AG20443 (cell line): ENCODE measurements at regions not wholly inside any gene's neighbourhood (a gene's known extent, or its start where the extent isn't known, plus 50 kb on each side); places are given as distances from the start of the nearest gene placed in this dataset.

Experiments used
- DNase-seq: peaks from one replicate; pipeline ENCODE4 v3.0.0; 2012; ENCODE audit warnings: low spot score, mixed read lengths

DNA sequence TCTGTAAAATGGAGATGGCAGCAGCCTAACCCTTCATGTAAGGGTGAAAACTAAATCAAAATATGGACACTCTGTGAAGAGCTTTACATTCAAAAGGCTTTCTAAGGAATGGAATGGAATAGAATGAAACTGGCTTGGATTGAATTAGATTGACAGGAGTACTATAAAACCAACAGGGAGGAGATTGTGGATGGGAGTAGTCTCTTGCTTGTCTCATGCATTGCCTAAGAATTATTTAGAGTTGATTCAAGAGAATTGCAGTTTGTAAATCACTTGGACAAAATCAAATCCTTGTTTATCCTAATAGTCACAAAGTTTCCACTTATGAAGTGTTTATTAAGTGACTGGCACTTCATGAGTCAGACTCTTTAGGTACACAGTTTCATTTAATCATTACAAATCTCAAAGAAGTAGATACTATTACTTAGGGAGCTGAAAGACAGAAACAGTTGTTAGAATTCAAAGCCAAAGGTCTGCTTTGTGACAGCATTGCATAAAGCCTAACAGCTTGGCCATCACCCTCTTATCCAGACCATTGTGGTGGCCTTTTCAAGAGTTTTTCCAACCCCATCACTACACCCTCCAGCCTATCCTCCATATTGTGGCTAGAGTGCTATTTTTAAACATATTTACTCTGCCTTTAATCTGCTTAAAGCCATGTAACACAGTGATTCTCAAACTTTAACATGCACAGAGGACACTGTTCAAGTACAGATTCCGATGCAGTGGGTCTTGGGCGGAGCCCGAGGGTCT, 91.9 kb upstream of the GHITM start:
- DNase-seq: no peak

DNA sequence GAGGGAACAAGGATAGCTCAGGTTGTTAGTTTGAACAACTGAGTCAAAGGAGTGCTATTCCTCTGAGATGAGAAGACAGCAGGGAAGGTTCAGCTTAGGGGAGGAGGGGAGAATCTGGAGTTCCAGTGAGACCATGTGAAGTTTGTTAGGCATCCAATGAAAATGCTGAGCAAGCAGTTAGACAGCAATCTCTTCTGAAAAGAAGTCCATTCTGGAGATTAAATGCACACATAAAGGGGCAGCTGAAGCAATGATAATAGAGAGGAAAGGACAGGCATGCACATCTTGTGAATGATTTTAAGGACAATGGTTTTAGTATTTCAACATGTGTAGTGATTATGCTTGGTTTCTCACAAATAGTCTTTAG, 89.7 kb upstream of the GHITM start:
- DNase-seq: no peak

DNA sequence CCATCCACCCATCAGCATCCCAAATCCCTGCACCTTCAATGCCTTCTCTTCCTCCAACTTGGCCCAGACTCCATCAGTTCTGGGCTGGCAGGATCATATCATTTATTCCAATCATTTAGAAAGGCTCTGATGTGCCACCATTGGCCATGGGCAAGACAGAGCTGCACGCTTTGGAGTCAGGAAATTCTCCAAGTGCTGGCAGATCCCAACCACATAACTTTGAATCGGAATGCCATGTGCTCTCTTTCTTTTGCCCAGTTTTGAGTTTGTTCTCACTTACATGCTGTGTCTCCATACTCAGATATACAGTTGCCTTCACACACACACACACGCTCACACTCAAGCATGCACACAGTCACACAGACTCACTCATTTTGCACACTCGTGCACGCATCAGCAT, 85.7 kb upstream of the GHITM start:
- DNase-seq: no peak

DNA sequence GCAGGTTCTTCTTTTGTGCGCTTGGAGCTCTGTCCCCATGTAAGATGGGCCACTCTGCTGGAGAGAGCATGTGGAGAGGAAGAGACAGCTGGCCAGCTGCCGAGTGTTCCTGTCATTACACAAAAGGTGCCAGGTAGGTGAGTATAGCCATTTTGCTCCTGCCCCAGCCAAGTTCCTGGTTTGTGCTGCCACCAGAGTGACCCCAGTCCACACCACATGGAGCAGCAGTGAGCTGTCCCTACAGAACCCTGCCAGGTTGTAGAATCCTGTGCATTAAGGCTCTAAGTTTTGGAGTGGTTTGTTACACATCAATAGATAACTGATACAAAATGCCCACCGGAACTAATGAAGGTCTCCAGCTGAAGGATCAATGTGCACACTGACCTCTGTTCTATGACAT, 84.6 kb upstream of the GHITM start:
- no peak for DNase-seq

DNA sequence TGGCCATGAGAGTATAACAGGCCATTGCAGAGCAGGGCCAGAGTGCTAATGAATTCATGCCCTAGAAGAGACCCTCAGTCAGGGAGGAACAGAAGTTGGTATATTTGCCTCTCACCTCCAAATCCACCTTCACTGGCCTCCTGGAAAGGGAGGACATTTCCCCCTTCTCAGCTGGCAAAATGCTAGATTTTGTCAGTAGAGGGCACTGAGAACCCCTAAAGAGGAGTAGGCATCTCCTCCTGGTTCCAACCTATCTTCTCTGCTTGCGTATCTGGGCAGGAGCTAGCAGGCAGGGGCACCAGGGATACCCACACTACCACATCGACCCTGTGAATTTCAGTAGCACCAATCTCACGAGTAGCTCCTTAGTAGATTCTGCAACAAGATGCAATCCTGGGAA, 79.8 kb upstream of the GHITM start:
- DNase-seq: no peak

DNA sequence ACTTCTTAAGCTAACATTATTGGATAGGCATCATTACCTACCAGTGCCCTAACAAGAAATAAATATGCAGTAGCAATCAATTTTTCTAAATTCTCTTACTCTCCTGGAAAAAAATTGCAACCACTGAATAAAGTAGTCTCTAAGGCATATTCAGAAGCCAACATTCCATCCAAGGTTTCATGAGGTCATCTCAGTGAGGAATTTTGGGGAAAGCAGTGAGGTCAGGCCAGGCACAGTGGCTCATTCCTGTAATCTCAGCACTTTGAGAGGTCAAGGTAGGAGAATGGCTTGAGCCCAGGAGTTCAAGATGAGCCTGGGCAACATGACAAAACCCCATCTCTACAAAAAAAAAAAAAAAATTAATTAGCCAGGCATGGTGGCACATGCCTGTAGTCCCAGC, 75.9 kb upstream of the GHITM start:
- no peak for DNase-seq

DNA sequence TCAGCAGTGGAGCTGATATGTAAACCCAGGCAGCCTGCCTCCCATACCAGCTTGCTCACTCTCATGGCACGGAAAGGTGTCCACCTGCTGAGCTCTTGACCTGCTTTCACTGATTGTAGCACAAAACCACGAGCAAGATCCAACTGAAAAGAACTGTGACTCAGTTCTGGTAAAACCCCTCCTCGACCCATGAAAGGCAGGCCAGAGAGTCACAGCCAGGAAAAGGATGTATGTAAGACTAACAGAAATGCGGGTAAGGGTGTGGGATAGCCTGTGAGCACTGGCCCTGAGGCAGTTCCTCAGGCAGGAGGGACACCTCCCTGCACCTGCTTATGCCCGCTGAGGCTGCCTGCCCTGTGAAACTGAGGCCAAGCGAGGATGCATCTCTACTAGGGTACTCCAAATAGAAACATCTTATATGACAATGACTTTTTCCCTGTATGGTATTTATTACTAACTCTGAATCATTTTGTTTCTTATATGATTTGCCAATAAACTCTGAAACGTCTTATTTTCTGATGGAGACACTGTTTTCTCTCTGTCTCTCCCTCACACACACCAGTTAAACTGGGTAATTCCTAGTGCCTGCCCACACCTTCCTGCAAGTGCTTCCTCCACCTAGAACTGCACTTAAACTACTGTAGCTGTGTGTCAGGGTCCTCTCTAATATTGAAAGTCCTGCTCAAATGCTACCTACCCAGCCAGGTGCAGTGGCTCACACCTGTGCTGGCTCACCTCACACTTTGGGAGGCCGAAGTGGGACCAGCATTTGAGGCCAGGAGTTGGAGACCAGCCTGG, 73.3 kb upstream of the GHITM start:
- no peak for DNase-seq

DNA sequence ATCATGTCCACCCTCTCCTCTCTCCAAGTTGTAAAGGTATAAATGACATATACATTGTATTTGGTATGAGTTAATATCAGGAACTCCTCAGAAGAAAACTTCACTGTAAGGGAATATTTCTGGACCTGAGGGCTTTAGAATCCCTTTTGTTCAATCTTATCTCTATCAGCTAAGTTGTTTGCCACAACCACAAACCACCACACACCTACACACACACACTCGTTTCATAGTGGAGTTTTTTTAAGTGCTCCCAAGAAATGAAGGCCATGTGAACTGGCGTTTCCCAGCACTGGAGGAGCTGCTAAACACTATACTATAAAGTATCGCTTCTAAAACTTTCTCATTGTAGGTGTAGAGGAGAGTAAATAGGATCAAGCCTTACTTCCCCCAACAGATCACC, 64.8 kb upstream of the GHITM start:
- DNase-seq: no peak

DNA sequence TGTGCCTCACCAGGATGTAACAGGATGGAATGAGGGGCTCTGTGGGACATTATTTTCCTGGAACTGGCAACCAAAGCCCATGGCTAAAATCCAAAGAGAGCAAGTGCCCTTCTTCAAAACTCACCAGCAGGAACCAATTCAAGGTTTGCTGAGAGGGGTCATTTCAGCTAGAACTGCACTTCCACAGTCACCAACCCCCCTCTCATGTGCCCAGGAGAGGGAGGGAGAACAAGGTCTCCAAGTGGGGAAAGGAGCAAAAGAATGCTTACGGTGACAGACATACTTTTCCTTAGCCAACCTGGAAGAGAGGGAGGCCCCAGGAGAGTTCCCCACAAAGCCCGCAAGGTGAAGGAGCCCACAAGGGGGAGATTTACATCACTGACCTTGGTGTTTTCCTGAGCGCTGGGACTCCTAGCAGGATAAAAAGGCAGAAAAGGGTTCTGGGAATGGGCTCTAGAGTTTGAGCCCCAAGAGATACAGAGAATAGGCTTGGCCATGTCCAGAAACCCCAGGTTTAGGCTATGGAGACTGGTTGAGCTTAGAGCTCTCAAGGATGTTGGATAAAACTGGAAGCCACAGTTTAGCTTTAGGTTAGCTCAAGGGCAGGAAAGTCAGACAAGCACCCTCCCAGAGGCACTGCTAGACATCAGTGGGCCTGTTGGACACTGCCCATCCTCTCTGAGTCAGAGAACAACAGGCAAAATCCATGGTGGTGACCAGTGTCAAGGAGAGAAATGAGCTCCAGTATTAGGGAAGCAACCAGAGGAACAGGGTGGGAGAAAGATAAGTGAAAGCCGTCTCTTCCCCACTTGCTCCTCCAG, 63.9 kb upstream of the GHITM start:
- DNase-seq: peak; percentile 45

DNA sequence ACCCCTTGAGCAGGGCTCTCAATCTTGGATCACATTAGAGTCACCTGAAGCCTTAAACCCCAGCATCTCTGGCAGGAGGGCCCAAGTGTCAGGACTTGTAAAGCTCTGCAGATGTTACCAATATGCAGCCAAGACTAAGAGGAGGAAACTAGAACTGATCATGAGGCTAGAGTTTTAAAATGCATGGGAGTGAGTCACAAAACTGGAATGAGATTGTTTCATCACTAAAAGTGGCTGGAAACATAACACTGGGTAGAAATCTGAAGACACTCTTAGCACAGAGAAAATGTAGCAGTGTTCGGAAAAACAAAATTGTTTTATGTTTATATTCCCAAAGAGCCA, 63.3 kb upstream of the GHITM start:
- peak; percentile 81 for DNase-seq

DNA sequence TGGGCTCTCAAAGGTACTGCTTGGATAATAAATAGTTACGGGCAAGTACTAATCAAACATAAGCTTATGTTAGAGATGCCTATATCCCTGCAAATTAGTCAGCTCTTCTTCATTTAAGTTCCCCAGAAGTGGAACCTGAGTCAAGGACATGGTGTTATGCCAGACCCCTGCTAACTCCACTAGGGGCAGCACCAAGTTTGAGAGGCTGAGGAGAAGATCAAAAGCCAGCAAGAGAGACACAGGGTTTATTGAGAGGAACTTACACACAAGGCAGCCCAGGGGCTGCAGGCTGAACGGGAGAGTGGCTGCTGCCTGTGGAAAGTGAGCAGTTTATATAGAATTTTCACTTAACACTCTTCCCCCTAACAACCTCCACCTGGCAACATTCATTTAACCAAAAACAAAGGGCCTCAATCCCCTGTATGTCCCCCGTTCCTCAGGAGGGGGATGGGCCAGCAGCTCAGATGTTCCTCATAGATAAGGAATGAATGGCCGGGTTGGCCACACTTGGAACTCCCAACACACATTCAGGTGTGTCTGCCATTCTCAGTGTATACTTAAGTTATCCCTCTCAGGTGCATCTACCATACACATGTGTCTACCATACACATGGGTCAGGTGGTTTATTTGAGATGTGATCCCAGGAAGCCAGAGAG, 62.6 kb upstream of the GHITM start:
- DNase-seq: peak; percentile 52

DNA sequence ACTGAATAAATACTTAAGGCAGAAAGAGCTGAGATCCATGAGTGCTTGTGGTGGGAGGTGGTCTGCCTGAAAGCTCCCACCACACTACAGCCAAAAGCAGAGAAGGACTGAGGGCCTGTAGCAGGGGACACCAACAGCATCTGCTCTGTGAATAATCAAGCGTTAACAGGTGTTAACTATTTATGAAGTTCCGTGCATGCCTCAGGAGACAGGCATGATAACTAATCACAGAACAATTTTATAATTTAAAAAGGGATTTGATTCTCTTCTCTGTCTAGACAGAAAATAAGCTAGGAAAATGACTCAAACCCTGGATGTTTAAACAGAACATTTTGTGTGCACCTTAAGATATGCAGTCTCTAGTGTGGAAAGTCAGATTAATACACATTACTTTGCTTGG, 61.5 kb upstream of the GHITM start:
- no peak for DNase-seq

DNA sequence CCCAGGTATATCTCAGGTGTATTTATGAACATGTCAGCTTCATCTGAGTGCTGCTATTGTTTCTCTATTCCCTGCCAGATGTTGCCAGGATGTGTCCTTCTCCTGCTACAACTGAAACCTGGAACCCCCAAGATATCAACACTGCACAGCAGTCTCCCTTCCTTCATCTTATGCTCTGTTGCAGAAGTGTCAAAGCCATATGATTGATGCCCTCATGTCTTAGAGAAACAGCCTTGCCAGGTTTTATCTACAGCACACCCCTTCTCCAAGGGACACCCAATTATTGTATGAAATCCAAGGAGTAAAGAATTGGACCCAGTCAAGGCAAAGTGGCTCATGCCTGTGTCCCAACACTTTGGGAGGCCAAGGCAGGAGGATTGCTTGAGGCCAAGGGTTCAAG, 60.5 kb upstream of the GHITM start:
- DNase-seq: no peak

DNA sequence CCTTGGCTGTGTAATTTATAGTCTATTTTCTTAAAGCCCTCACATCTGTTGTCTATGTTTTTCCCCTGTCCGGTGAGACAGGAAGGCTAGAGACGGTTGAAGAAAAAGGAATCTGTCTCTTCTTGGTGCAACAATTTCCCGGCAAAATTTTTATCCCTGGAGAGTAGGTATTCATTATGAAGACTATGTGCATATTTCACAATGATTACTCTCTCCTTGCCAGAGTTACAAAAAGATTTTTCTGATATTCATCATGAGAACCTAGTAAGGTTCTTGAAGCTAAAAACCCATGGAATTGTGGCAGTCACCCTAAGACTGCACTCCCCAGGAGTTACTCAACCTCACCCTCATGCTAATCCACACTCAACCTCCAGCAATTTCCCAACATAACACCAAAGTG, 55.0 kb upstream of the GHITM start:
- DNase-seq: no peak

DNA sequence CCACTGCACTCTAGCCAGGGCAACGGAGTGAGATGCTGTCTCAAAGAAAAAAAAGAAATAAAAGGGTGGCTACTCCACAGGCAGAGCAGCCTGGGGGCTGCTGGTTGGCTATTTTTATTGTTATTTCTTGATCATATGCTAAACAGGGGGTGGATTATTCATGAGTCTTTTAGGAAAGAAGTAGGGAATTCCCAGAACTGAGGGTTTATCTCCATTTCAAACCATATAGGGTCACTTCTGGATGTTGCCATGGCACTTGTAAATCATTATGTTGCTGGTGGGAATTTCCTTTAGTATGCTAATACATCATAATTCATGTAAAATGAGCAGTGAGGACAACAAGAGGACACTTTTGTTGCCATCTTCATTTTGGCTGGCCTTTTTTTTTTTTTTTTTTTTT, 52.1 kb upstream of the GHITM start:
- no peak for DNase-seq

DNA sequence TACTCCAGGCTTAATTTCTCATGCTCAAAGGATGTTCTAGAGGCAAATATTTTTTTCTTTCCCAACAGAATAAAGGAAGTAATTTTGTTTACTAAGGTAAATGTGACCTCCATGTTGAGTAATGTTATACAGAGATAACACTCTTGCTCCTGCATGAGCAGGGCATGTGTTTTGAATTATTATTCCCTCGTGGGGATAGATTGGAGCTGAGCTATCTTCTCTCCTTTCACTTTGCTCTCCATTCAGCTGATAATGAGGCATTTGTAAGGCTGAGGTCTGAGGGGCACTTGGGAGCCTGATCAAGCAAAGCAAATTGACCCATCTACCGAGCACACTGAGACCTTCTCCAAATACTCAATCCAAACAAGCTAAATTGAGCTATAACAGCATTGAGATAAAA, 50.7 kb upstream of the GHITM start:
- no peak for DNase-seq

DNA sequence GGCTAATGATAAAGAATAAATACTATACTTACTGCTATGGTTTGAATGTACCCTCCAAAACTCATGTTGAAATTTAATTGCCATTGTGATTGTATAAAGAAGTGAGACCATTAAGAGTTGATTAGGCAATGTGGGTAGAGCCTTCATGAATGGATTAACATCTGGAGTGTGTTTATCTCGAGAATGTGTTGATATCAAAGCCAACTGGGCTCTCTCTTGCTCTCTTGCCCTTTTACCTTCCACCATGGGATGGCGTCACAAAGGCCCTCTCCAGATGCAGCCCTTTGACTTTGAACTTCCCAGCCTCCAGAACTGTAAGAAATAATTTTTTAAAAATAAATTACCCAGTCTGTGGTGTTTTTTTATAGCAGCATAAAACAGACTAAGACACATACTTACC, 50.1 kb upstream of the GHITM start:
- DNase-seq: no peak
